HCT116 (cell line): ENCODE measurements at regions not wholly inside any gene's neighbourhood (a gene's known extent, or its start where the extent isn't known, plus 50 kb on each side); places are given as distances from the start of the nearest gene placed in this dataset.

Source experiments
- CTCF ChIP-seq, 3 experiments: fragments of 200-600 bp in 1 of 3; sonication (generic) in 1 of 3; IDR thresholded peaks in 2 of 3; conservative IDR thresholded peaks in 1 of 3; 2 replicates each; pipeline ENCODE4 v1.5.1; 2012 to 2017; ENCODE audit warnings: low read depth in 2 of 3, low read length in 2 of 3, antibody characterized with exemption in 1 of 3, borderline replicate concordance in 1 of 3, control low read depth in 1 of 3, mild to moderate bottlenecking in 1 of 3, mixed read lengths in 1 of 3, mixed run types in 1 of 3, moderate library complexity in 1 of 3; ENCODE audit not compliant: insufficient read depth in 1 of 3
- EZH2 ChIP-seq: fragments of 200-600 bp; sonication (generic); IDR thresholded peaks from 2 replicates; pipeline ENCODE4 v1.6.1; 2017; ENCODE audit warnings: antibody characterized with exemption, mixed run types
- EZH2phosphoT487 ChIP-seq: fragments of 200-600 bp; IDR thresholded peaks from 2 replicates; pipeline ENCODE4 v1.6.1; 2018; ENCODE audit warnings: antibody characterized with exemption, borderline replicate concordance
- JUND ChIP-seq: IDR thresholded peaks from 2 replicates; pipeline ENCODE4 v1.6.1; 2012
- MAX ChIP-seq: IDR thresholded peaks from 2 replicates; pipeline ENCODE4 v1.6.1; 2012
- POLR2A ChIP-seq: IDR thresholded peaks from 2 replicates; pipeline ENCODE4 v1.7.0; 2011; ENCODE audit warnings: borderline replicate concordance; ENCODE audit not compliant: insufficient read depth, insufficient read length; ENCODE audit errors: extremely low read depth
- POLR2AphosphoS5 ChIP-seq: IDR thresholded peaks from 2 replicates; pipeline ENCODE4 v1.6.1; 2011; ENCODE audit warnings: mild to moderate bottlenecking, low read depth, low read length, moderate library complexity
- REST ChIP-seq: IDR thresholded peaks from 2 replicates; pipeline ENCODE4 v1.6.1; 2012; ENCODE audit warnings: low read depth
- SIN3A ChIP-seq: IDR thresholded peaks from 2 replicates; pipeline ENCODE4 v1.6.1; 2012; ENCODE audit warnings: low read depth
- SP1 ChIP-seq: IDR thresholded peaks from 2 replicates; pipeline ENCODE4 v1.6.1; 2012; ENCODE audit warnings: low read depth
- YY1 ChIP-seq: IDR thresholded peaks from 2 replicates; pipeline ENCODE4 v1.6.1; 2011; ENCODE audit warnings: low read length, low read depth, moderate library complexity, mild to moderate bottlenecking; ENCODE audit not compliant: insufficient replicate concordance; ENCODE audit errors: extremely low read depth
- ZNF274 ChIP-seq: fragments of 200-500 bp; sonication (Bioruptor generic); IDR thresholded peaks from 2 replicates; pipeline ENCODE4 v1.6.1; 2014; ENCODE audit warnings: mild to moderate bottlenecking, low read depth, low read length, inconsistent platforms

- no peak for TF ChIP-seq CTCF (IDR thresholded peaks at IDR 0.05 in 2 of 3, conservative IDR thresholded peaks at IDR 0.05 in 1 of 3; ENCODE audit: borderline replicate concordance in 1 of 3, insufficient read depth in 1 of 3, low read depth in 2 of 3, low read length in 2 of 3)
- TF ChIP-seq POLR2AphosphoS5: no peak
- no peak for TF ChIP-seq EZH2phosphoT487
- no peak for TF ChIP-seq YY1
- TF ChIP-seq ZNF274: no peak
- TF ChIP-seq POLR2A: no peak
- no peak for TF ChIP-seq JUND
- no peak for TF ChIP-seq SP1
- no peak for TF ChIP-seq MAX
- TF ChIP-seq SIN3A: no peak
- no peak for TF ChIP-seq EZH2
- TF ChIP-seq REST: no peak
These were observed 101.2 kb downstream of the HMHB1 start for GRCh38 chr5:143913008-143913752.
